Mucosa of descending colon (tissue), 3 donors: ENCODE measurements at regions not wholly inside any gene's neighbourhood (a gene's known extent, or its start where the extent isn't known, plus 50 kb on each side); places are given as distances from the start of the nearest gene placed in this dataset.
A peak's percentile ranks its signal among the peaks of the same experiment; 100 is the strongest.

Experiments used
- ATAC-seq: fragments of 200-7000 bp; cut with Tn5 transposase; one replicate; pipeline ENCODE4 v1.9.1; 2020; ENCODE audit warnings: mild to moderate bottlenecking, moderate library complexity
- DNase-seq, 3 donors: peaks; one replicate each; pipeline ENCODE4 v3.0.0-alpha.2; 2020
- H3K36me3 ChIP-seq: fragments of 200-600 bp; one replicate; pipeline ENCODE4 v1.8.0; 2021; ENCODE audit warnings: low read depth, mild to moderate bottlenecking
- H3K4me1 ChIP-seq: fragments of 200-600 bp; one replicate; pipeline ENCODE4 v1.8.0; 2021; ENCODE audit warnings: low read depth, mild to moderate bottlenecking
- H3K4me3 ChIP-seq: fragments of 200-600 bp; one replicate; pipeline ENCODE4 v1.8.0; 2021; ENCODE audit warnings: mild to moderate bottlenecking
- H3K9me3 ChIP-seq: fragments of 200-600 bp; one replicate; pipeline ENCODE4 v1.8.0; 2021; ENCODE audit warnings: mild to moderate bottlenecking
- CTCF ChIP-seq: fragments of 200-600 bp; IDR thresholded peaks from one replicate; pipeline ENCODE4 v1.8.0; 2022; ENCODE audit warnings: antibody characterized with exemption, mild to moderate bottlenecking
- intact Hi-C, 2 donors: fragments of 100-400 bp; cut with DNase I in 1 of 2; cut with micrococcal nuclease in 1 of 2; formaldehyde crosslinking; loops; one replicate each; pipeline versions ENCODE4 v1.11.0 to v1.11.1; 2022; cut with DNase I, micrococcal nuclease
- donor health status: DM: no; HTN: no; CAD: no; lungs with moderate emphysema.
- donor health status: DM: no; HTN: no; CAD: no.
- donor health status: DM: no; HTN: yes; CAD: no.

GRCh38 chr17:72506773-72507172 lies 386.0 kb downstream of the SOX9 start:
- Histone ChIP-seq H3K4me1 (peaks cover 20% of the 10 kb centered on the region), H3K4me3 (no peak overlapping the region), H3K9me3 (no peaks in the 10 kb centered on the region), H3K36me3 (no peaks in the 10 kb centered on the region)
- intact Hi-C loops = no loop called here
- ATAC-seq = no peak
- TF ChIP-seq CTCF = no peak
- no peak for DNase-seq

GRCh38 chr17:72507370-72507769 lies 386.6 kb downstream of the SOX9 start:
- H3K4me1 ChIP-seq = peaks cover 14% of the 10 kb centered on the region
- no peaks in the 10 kb centered on the region for H3K9me3 ChIP-seq
- DNase-seq (no peak), ATAC-seq (no peak)
- TF ChIP-seq CTCF = no peak
- intact Hi-C loops = no loop called here
- no peak overlapping the region for H3K4me3 ChIP-seq
- H3K36me3 ChIP-seq = no peaks in the 10 kb centered on the region

- Histone ChIP-seq H3K9me3 (no peaks in the 10 kb centered on the region), H3K4me1 (peaks cover 13% of the 10 kb centered on the region), H3K36me3 (no peaks in the 10 kb centered on the region), H3K4me3 (no peak overlapping the region)
- intact Hi-C loops = no loop called here
- ATAC-seq (peak; percentile 42), DNase-seq (no peak)
- TF ChIP-seq CTCF = no peak
Observed at GRCh38 chr17:72510351-72511016, 389.7 kb downstream of the SOX9 start.

GRCh38 chr17:72511242-72511641 lies 390.4 kb downstream of the SOX9 start:
- Histone ChIP-seq H3K36me3 (no peaks in the 10 kb centered on the region), H3K4me1 (peaks cover 13% of the 10 kb centered on the region), H3K4me3 (no peak overlapping the region), H3K9me3 (no peaks in the 10 kb centered on the region)
- ATAC-seq = no peak
- intact Hi-C loops = no loop called here
- TF ChIP-seq CTCF = no peak
- no peak for DNase-seq

GRCh38 chr17:72511874-72512273 lies 391.1 kb downstream of the SOX9 start:
- no peaks in the 10 kb centered on the region for H3K9me3 ChIP-seq
- no peak for TF ChIP-seq CTCF

More at GRCh38 chr17:72511874-72512273, 391.1 kb downstream of the SOX9 start:
- H3K36me3 ChIP-seq = no peaks in the 10 kb centered on the region
- intact Hi-C loops = no loop called here
- H3K4me1 ChIP-seq = peaks cover 20% of the 10 kb centered on the region
- H3K4me3 ChIP-seq = no peak overlapping the region
- ATAC-seq = peak; percentile 82
- DNase-seq = peak in 1 of 3 donors; percentile 49
